Neural cell (in vitro differentiated cells): ENCODE measurements at regions not wholly inside any gene's neighbourhood (a gene's known extent, or its start where the extent isn't known, plus 50 kb on each side); places are given as distances from the start of the nearest gene placed in this dataset.

ENCODE experiments used
- CTCF ChIP-seq: fragments of 450-650 bp; IDR thresholded peaks from 2 replicates; pipeline ENCODE4 v1.5.1; 2014; ENCODE audit warnings: antibody characterized with exemption, mild to moderate bottlenecking, moderate library complexity; ENCODE audit not compliant: poor library complexity, severe bottlenecking
- EZH2 ChIP-seq: fragments of 200-600, 300-800 bp; shearing (Covaris generic), sonication (generic); IDR thresholded peaks from 2 replicates; pipeline ENCODE4 v1.6.1; 2014; ENCODE audit warnings: antibody characterized with exemption, low read length, borderline replicate concordance, mild to moderate bottlenecking; ENCODE audit not compliant: insufficient read depth, poor library complexity, severe bottlenecking
- MXI1 ChIP-seq: fragments of 450-650 bp; conservative IDR thresholded peaks from 2 replicates; pipeline ENCODE4 v1.6.1; 2014; ENCODE audit warnings: antibody characterized with exemption, mild to moderate bottlenecking; ENCODE audit not compliant: poor library complexity, severe bottlenecking

DNA sequence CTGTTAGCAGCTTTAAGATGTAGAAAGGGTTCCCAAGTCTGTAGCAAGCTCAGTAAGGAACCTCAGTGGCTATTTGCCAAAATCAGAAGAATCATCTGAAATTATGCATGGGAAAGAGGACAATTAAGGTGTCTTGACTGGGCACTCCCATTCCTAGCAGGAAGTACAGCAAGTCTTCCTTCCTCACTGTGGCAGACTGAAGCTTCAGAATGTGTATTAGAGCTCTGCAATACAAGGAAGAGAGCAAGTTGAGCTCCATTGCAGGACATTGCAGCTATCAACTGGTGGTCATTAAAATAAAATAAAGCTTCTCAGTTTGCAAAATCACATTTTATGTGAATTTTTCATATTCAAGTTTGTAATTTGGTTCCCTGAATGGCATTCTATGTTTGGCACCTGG lies 200.5 kb upstream of the CHAC2 start:
- TF ChIP-seq CTCF, result no peak
- no peak for TF ChIP-seq MXI1
- TF ChIP-seq EZH2, result no peak
